ENCODE measurements at regions not wholly inside any gene's neighbourhood (a gene's known extent, or its start where the extent isn't known, plus 50 kb on each side); places are given as distances from the start of the nearest gene placed in this dataset.

- Histone ChIP-seq H3K4me3 (ENCODE audit: low read depth, low read length) (no peak overlapping the region), H3K4me1 (ENCODE audit: control insufficient read depth, insufficient read depth, low read length, poor library complexity, severe bottlenecking) (no peaks in the 10 kb centered on the region), H3K36me3 (ENCODE audit: control insufficient read depth, insufficient read depth, low read length) (no peaks in the 10 kb centered on the region), H3K27ac (ENCODE audit: insufficient read depth, low read length, poor library complexity, severe bottlenecking) (no peak overlapping the region), H3K9me3 (ENCODE audit: control insufficient read depth in 2 of 2, low read length in 2 of 2) (peaks cover 0 to 14% of the 10 kb centered on the region in 2 experiments), H3K27me3 (ENCODE audit: control insufficient read depth, insufficient read depth, low read length) (peaks cover 3% of the 10 kb centered on the region)
- no peaks in the 10 kb centered on the region for H3K4me1 Mint-ChIP-seq
- H3K4me3 Mint-ChIP-seq = no peak overlapping the region
- H3K36me3 Mint-ChIP-seq = no peaks in the 10 kb centered on the region
- DNase-seq (no peak), ATAC-seq (ENCODE audit: low read depth in 2 of 2) (no peak)
- peaks cover 1 to 24% (median 10%) of the 10 kb centered on the region in 7 donors for H3K9me3 Mint-ChIP-seq
- no peak overlapping the region for H3K27ac Mint-ChIP-seq
- peaks cover 23% of the 10 kb centered on the region for H3K27me3 Mint-ChIP-seq
Measured at GRCh38 chr20:4524307-4524706, 161.9 kb upstream of the PRNP start.

- H3K36me3 Mint-ChIP-seq = no peaks in the 10 kb centered on the region
- no peak overlapping the region for H3K4me3 Mint-ChIP-seq
- ATAC-seq (ENCODE audit: low read depth in 2 of 2) = no peak
- DNase-seq = no peak
- H3K4me1 Mint-ChIP-seq = no peaks in the 10 kb centered on the region
- Histone ChIP-seq H3K27ac (ENCODE audit: insufficient read depth, low read length, poor library complexity, severe bottlenecking) (no peak overlapping the region), H3K4me1 (ENCODE audit: control insufficient read depth, insufficient read depth, low read length, poor library complexity, severe bottlenecking) (no peaks in the 10 kb centered on the region), H3K4me3 (ENCODE audit: low read depth, low read length) (no peak overlapping the region), H3K36me3 (ENCODE audit: control insufficient read depth, insufficient read depth, low read length) (no peaks in the 10 kb centered on the region), H3K9me3 (ENCODE audit: control insufficient read depth in 2 of 2, low read length in 2 of 2) (no peaks in the 10 kb centered on the region), H3K27me3 (ENCODE audit: control insufficient read depth, insufficient read depth, low read length) (no peaks in the 10 kb centered on the region)
- H3K9me3 Mint-ChIP-seq = peaks cover 0 to 10% (median 1%) of the 10 kb centered on the region in 7 donors
- peaks cover 19% of the 10 kb centered on the region for H3K27me3 Mint-ChIP-seq
- H3K27ac Mint-ChIP-seq = no peak overlapping the region
Measured at GRCh38 chr20:4522310-4522709, 163.9 kb upstream of the PRNP start.

- no peak overlapping the region for H3K27ac ChIP-seq (ENCODE audit: insufficient read depth, low read length, poor library complexity, severe bottlenecking)
- Mint-ChIP-seq H3K4me3 (no peak overlapping the region), H3K4me1 (no peaks in the 10 kb centered on the region), H3K9me3 (peaks cover 0 to 6% (median 3%) of the 10 kb centered on the region in 7 donors), H3K36me3 (no peaks in the 10 kb centered on the region), H3K27me3 (peaks cover 19% of the 10 kb centered on the region), H3K27ac (no peak overlapping the region)
- H3K4me1 ChIP-seq (ENCODE audit: control insufficient read depth, insufficient read depth, low read length, poor library complexity, severe bottlenecking) = no peaks in the 10 kb centered on the region
- no peaks in the 10 kb centered on the region for H3K36me3 ChIP-seq (ENCODE audit: control insufficient read depth, insufficient read depth, low read length)
- H3K9me3 ChIP-seq (ENCODE audit: control insufficient read depth in 2 of 2, low read length in 2 of 2) = no peaks in the 10 kb centered on the region
- DNase-seq (no peak), ATAC-seq (ENCODE audit: low read depth in 2 of 2) (no peak)
- H3K4me3 ChIP-seq (ENCODE audit: low read depth, low read length) = no peak overlapping the region
- no peaks in the 10 kb centered on the region for H3K27me3 ChIP-seq (ENCODE audit: control insufficient read depth, insufficient read depth, low read length)
Measured at GRCh38 chr20:4521170-4521968, 164.9 kb upstream of the PRNP start.

GRCh38 chr20:4519534-4519933, 166.7 kb upstream of the PRNP start:
- Histone ChIP-seq H3K36me3 (ENCODE audit: control insufficient read depth, insufficient read depth, low read length) (no peaks in the 10 kb centered on the region), H3K4me3 (ENCODE audit: low read depth, low read length) (no peak overlapping the region), H3K9me3 (ENCODE audit: control insufficient read depth in 2 of 2, low read length in 2 of 2) (no peaks in the 10 kb centered on the region), H3K27me3 (ENCODE audit: control insufficient read depth, insufficient read depth, low read length) (no peaks in the 10 kb centered on the region), H3K4me1 (ENCODE audit: control insufficient read depth, insufficient read depth, low read length, poor library complexity, severe bottlenecking) (no peaks in the 10 kb centered on the region), H3K27ac (ENCODE audit: insufficient read depth, low read length, poor library complexity, severe bottlenecking) (no peak overlapping the region)
- H3K4me3 Mint-ChIP-seq = no peak overlapping the region
- peak in 1 of 3 donors; percentile 16 for DNase-seq
- H3K27me3 Mint-ChIP-seq = peaks cover 26% of the 10 kb centered on the region
- no peaks in the 10 kb centered on the region for H3K36me3 Mint-ChIP-seq
- H3K4me1 Mint-ChIP-seq = no peaks in the 10 kb centered on the region
- ATAC-seq (ENCODE audit: low read depth in 2 of 2) = no peak
- H3K27ac Mint-ChIP-seq = no peak overlapping the region
- peaks cover 0 to 6% (median 3%) of the 10 kb centered on the region in 7 donors for H3K9me3 Mint-ChIP-seq

- no peak overlapping the region for H3K4me3 Mint-ChIP-seq
- peaks cover 0 to 3% (median 2%) of the 10 kb centered on the region in 7 donors for H3K9me3 Mint-ChIP-seq
- no peaks in the 10 kb centered on the region for H3K4me1 Mint-ChIP-seq
- no peaks in the 10 kb centered on the region for H3K4me1 ChIP-seq (ENCODE audit: control insufficient read depth, insufficient read depth, low read length, poor library complexity, severe bottlenecking)
- no peak overlapping the region for H3K4me3 ChIP-seq (ENCODE audit: low read depth, low read length)
- H3K27me3 Mint-ChIP-seq = peaks cover 34% of the 10 kb centered on the region
- H3K36me3 Mint-ChIP-seq = no peaks in the 10 kb centered on the region
- H3K36me3 ChIP-seq (ENCODE audit: control insufficient read depth, insufficient read depth, low read length) = no peaks in the 10 kb centered on the region
- H3K27me3 ChIP-seq (ENCODE audit: control insufficient read depth, insufficient read depth, low read length) = peaks cover 4% of the 10 kb centered on the region
- no peak overlapping the region for H3K27ac ChIP-seq (ENCODE audit: insufficient read depth, low read length, poor library complexity, severe bottlenecking)
- ATAC-seq (ENCODE audit: low read depth in 2 of 2) (no peak), DNase-seq (no peak)
- no peak overlapping the region for H3K27ac Mint-ChIP-seq
- no peaks in the 10 kb centered on the region for H3K9me3 ChIP-seq (ENCODE audit: control insufficient read depth in 2 of 2, low read length in 2 of 2)
Measured at GRCh38 chr20:4516876-4517275, 169.4 kb upstream of the PRNP start.

- peaks cover 10% of the 10 kb centered on the region for H3K27me3 ChIP-seq (ENCODE audit: control insufficient read depth, insufficient read depth, low read length)
- Mint-ChIP-seq H3K4me1 (no peaks in the 10 kb centered on the region), H3K9me3 (peaks cover 2 to 11% (median 3%) of the 10 kb centered on the region in 7 donors), H3K27me3 (peaks cover 28% of the 10 kb centered on the region), H3K36me3 (no peaks in the 10 kb centered on the region), H3K4me3 (no peak overlapping the region), H3K27ac (no peak overlapping the region)
- H3K36me3 ChIP-seq (ENCODE audit: control insufficient read depth, insufficient read depth, low read length) = no peaks in the 10 kb centered on the region
- H3K27ac ChIP-seq (ENCODE audit: insufficient read depth, low read length, poor library complexity, severe bottlenecking) = no peak overlapping the region
- peaks cover 4 to 5% of the 10 kb centered on the region in 2 experiments for H3K9me3 ChIP-seq (ENCODE audit: control insufficient read depth in 2 of 2, low read length in 2 of 2)
- ATAC-seq (ENCODE audit: low read depth in 2 of 2) = no peak
- no peak overlapping the region for H3K4me3 ChIP-seq (ENCODE audit: low read depth, low read length)
- no peaks in the 10 kb centered on the region for H3K4me1 ChIP-seq (ENCODE audit: control insufficient read depth, insufficient read depth, low read length, poor library complexity, severe bottlenecking)
- no peak for DNase-seq
Measured at GRCh38 chr20:4513720-4514119, 172.5 kb upstream of the PRNP start.

GRCh38 chr20:4512891-4513550, 173.2 kb upstream of the PRNP start:
- Mint-ChIP-seq H3K9me3 (peaks cover 2 to 11% (median 4%) of the 10 kb centered on the region in 7 donors), H3K27me3 (peaks cover 28% of the 10 kb centered on the region), H3K4me1 (no peaks in the 10 kb centered on the region), H3K4me3 (no peak overlapping the region), H3K36me3 (no peaks in the 10 kb centered on the region), H3K27ac (no peak overlapping the region)
- Histone ChIP-seq H3K4me3 (ENCODE audit: low read depth, low read length) (no peak overlapping the region), H3K27ac (ENCODE audit: insufficient read depth, low read length, poor library complexity, severe bottlenecking) (no peak overlapping the region), H3K27me3 (ENCODE audit: control insufficient read depth, insufficient read depth, low read length) (peaks cover 10% of the 10 kb centered on the region), H3K4me1 (ENCODE audit: control insufficient read depth, insufficient read depth, low read length, poor library complexity, severe bottlenecking) (no peaks in the 10 kb centered on the region), H3K9me3 (ENCODE audit: control insufficient read depth in 2 of 2, low read length in 2 of 2) (peaks cover 4 to 5% of the 10 kb centered on the region in 2 experiments), H3K36me3 (ENCODE audit: control insufficient read depth, insufficient read depth, low read length) (no peaks in the 10 kb centered on the region)
- ATAC-seq (ENCODE audit: low read depth in 2 of 2) = no peak
- DNase-seq = no peak
